ENCODE measurements at regions not wholly inside any gene's neighbourhood (a gene's known extent, or its start where the extent isn't known, plus 50 kb on each side); places are given as distances from the start of the nearest gene placed in this dataset.

GRCh38 chr4:28518561-28519165 is 1658.0 kb downstream of the STIM2 start:
- Mint-ChIP-seq H3K36me3 (ENCODE audit: unreplicated experiment) (no peaks in the 10 kb centered on the region), H3K4me3 (ENCODE audit: unreplicated experiment) (no peak overlapping the region), H3K27ac (ENCODE audit: unreplicated experiment) (no peak overlapping the region), H3K9me3 (ENCODE audit: unreplicated experiment) (no peaks in the 10 kb centered on the region), H3K27me3 (ENCODE audit: unreplicated experiment) (no peaks in the 10 kb centered on the region), H3K4me1 (ENCODE audit: low read depth, unreplicated experiment) (no peaks in the 10 kb centered on the region)
- no peak for TF ChIP-seq CTCF (IDR thresholded peaks at IDR 0.05; ENCODE audit: partially characterized antibody, unreplicated experiment)
- DNase-seq: no peak

GRCh38 chr4:28523681-28524190 is 1663.1 kb downstream of the STIM2 start:
- H3K4me3 Mint-ChIP-seq (ENCODE audit: unreplicated experiment): no peak overlapping the region
- TF ChIP-seq CTCF (IDR thresholded peaks at IDR 0.05; ENCODE audit: partially characterized antibody, unreplicated experiment): no peak
- H3K27me3 Mint-ChIP-seq (ENCODE audit: unreplicated experiment): no peaks in the 10 kb centered on the region
- H3K4me1 Mint-ChIP-seq (ENCODE audit: low read depth, unreplicated experiment): no peaks in the 10 kb centered on the region
- no peaks in the 10 kb centered on the region for H3K36me3 Mint-ChIP-seq (ENCODE audit: unreplicated experiment)
- DNase-seq: no peak
- H3K27ac Mint-ChIP-seq (ENCODE audit: unreplicated experiment): no peak overlapping the region
- no peaks in the 10 kb centered on the region for H3K9me3 Mint-ChIP-seq (ENCODE audit: unreplicated experiment)

GRCh38 chr4:28536124-28536523 is 1675.5 kb downstream of the STIM2 start:
- TF ChIP-seq CTCF (IDR thresholded peaks at IDR 0.05; ENCODE audit: partially characterized antibody, unreplicated experiment): no peak
- H3K36me3 Mint-ChIP-seq (ENCODE audit: unreplicated experiment): no peaks in the 10 kb centered on the region
- H3K4me3 Mint-ChIP-seq (ENCODE audit: unreplicated experiment): no peak overlapping the region
- no peaks in the 10 kb centered on the region for H3K27me3 Mint-ChIP-seq (ENCODE audit: unreplicated experiment)
- H3K27ac Mint-ChIP-seq (ENCODE audit: unreplicated experiment): no peak overlapping the region
- DNase-seq: no peak
- no peaks in the 10 kb centered on the region for H3K9me3 Mint-ChIP-seq (ENCODE audit: unreplicated experiment)
- H3K4me1 Mint-ChIP-seq (ENCODE audit: low read depth, unreplicated experiment): no peaks in the 10 kb centered on the region

- TF ChIP-seq CTCF (IDR thresholded peaks at IDR 0.05; ENCODE audit: partially characterized antibody, unreplicated experiment): no peak
- no peaks in the 10 kb centered on the region for H3K4me1 Mint-ChIP-seq (ENCODE audit: low read depth, unreplicated experiment)
- no peak overlapping the region for H3K4me3 Mint-ChIP-seq (ENCODE audit: unreplicated experiment)
- H3K9me3 Mint-ChIP-seq (ENCODE audit: unreplicated experiment): no peaks in the 10 kb centered on the region
- no peak overlapping the region for H3K27ac Mint-ChIP-seq (ENCODE audit: unreplicated experiment)
- DNase-seq: no peak
- H3K27me3 Mint-ChIP-seq (ENCODE audit: unreplicated experiment): no peaks in the 10 kb centered on the region
- no peaks in the 10 kb centered on the region for H3K36me3 Mint-ChIP-seq (ENCODE audit: unreplicated experiment)
Observed at GRCh38 chr4:28545986-28546385, 1685.3 kb downstream of the STIM2 start.

- Mint-ChIP-seq H3K36me3 (ENCODE audit: unreplicated experiment) (no peaks in the 10 kb centered on the region), H3K9me3 (ENCODE audit: unreplicated experiment) (no peaks in the 10 kb centered on the region), H3K27me3 (ENCODE audit: unreplicated experiment) (no peaks in the 10 kb centered on the region), H3K4me3 (ENCODE audit: unreplicated experiment) (no peak overlapping the region), H3K27ac (ENCODE audit: unreplicated experiment) (no peak overlapping the region), H3K4me1 (ENCODE audit: low read depth, unreplicated experiment) (no peaks in the 10 kb centered on the region)
- DNase-seq: no peak
- TF ChIP-seq CTCF (IDR thresholded peaks at IDR 0.05; ENCODE audit: partially characterized antibody, unreplicated experiment): no peak
Observed at GRCh38 chr4:28548136-28548535, 1687.5 kb downstream of the STIM2 start.

Data from glutamatergic neuron (in vitro differentiated cells).